Endothelial cell of umbilical vein (primary cell): ENCODE measurements at regions not wholly inside any gene's neighbourhood (a gene's known extent, or its start where the extent isn't known, plus 50 kb on each side); places are given as distances from the start of the nearest gene placed in this dataset.

ENCODE experiments used
- CTCF ChIP-seq, 2 donors: IDR thresholded peaks; 1 replicate in 1 of 2; 2 replicates in 1 of 2; pipeline ENCODE4 v1.5.1; 2011; ENCODE audit warnings: low read length in 2 of 2, mild to moderate bottlenecking in 2 of 2, moderate library complexity in 2 of 2, control low read depth in 1 of 2, inconsistent platforms in 1 of 2, low read depth in 1 of 2; ENCODE audit not compliant: insufficient read depth in 1 of 2; ENCODE audit errors: extremely low read depth in 1 of 2
- FOS ChIP-seq: IDR thresholded peaks from 2 replicates; pipeline ENCODE4 v1.6.1; 2011; ENCODE audit warnings: mild to moderate bottlenecking, low read length, moderate library complexity, borderline replicate concordance; ENCODE audit not compliant: insufficient read depth
- JUN ChIP-seq: IDR thresholded peaks from 2 replicates; pipeline ENCODE4 v1.6.1; 2011; ENCODE audit warnings: borderline replicate concordance, low read depth; ENCODE audit not compliant: insufficient read length, insufficient read depth
- MAX ChIP-seq: IDR thresholded peaks from 2 replicates; pipeline ENCODE4 v1.6.1; 2011; ENCODE audit not compliant: insufficient read depth, insufficient read length
- POLR2A ChIP-seq: IDR thresholded peaks from 2 replicates; pipeline ENCODE4 v1.6.1; 2012; ENCODE audit warnings: low read depth, mild to moderate bottlenecking, control low read depth, low read length
- POLR2AphosphoS5 ChIP-seq: IDR thresholded peaks from 2 replicates; pipeline ENCODE4 v1.6.1; 2012; ENCODE audit warnings: low read depth, mild to moderate bottlenecking, control low read depth, low read length, moderate library complexity; ENCODE audit not compliant: insufficient read depth

DNA sequence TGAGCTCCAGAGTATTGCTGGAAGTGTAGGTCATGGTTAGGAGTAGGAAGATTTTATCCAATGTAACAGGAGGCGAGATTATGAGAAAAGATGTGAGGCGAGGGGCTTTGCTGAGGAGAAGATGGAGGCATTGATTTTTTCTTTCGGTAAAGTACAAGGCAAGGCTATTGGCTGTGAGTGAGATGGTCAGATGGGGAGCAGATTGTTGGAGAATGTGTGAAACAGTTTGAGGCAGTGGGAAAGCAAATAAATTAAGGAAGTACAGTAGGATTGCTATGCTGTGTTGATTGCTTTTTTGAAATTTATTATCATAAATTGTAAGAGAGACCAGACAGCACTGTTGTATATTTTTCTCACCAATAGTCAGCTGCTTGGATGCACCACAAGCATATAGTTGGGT, 173.3 kb downstream of the KCNE4 start:
- TF ChIP-seq POLR2A (no peak), CTCF (IDR thresholded peaks at IDR 0.05; ENCODE audit: extremely low read depth in 1 of 2, insufficient read depth in 1 of 2, low read depth in 1 of 2, low read length in 2 of 2) (no peak), FOS (no peak), JUN (no peak), POLR2AphosphoS5 (no peak), MAX (no peak)
